ENCODE measurements at regions not wholly inside any gene's neighbourhood (a gene's known extent, or its start where the extent isn't known, plus 50 kb on each side); places are given as distances from the start of the nearest gene placed in this dataset.

DNA sequence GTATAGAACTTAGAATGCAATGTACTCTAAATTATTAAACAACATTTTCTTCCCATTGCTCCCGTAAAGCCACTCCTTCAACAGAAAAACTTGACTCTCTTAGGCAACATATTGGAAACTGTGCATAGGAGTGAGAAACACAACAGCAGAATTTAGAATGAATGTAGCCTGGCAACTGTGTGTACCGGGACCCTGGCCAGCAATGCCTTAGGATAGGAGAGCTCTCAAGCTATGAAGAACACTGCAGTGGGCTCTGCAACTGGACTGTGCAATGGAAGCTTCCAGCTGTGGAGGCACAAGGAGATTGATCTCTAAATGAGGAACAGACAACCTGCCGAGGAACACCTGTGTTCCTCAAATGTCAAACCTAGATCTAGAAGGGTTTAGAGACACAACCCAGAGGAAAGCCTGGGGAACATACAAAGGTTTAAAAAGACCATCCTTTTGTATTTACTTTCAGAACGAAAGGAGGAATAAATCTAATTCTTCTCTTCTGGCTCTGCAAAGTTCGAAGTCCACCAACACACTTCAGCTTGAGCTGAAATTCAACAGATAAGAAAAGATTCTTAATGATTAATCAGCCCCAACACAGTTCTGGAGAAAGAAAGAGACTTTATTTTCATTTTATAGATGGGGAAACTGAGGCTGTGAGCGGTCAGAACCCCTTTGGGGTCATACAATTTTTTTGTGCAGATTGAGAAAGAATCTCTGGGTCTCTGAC lies 51.5 kb upstream of the ARL15 start:
- TF ChIP-seq CTCF (conservative IDR thresholded peaks at IDR 0.05; ENCODE audit: low read depth, low read length) (no peak), EZH2phosphoT487 (IDR thresholded peaks at IDR 0.05; ENCODE audit: borderline replicate concordance, low read length) (no peak)

All from PC-3 (cell line).